ENCODE measurements at regions not wholly inside any gene's neighbourhood (a gene's known extent, or its start where the extent isn't known, plus 50 kb on each side); places are given as distances from the start of the nearest gene placed in this dataset.
"Not testable (repeated sequence)": the region's sequence is repeated elsewhere in the genome, so short reads cannot be mapped to it uniquely, and the experiment has no call there.

GRCh38 chr16:22584459-22584858 is 73.8 kb downstream of the NPIPB5 start:
- TF ChIP-seq CTCF, POLR2A (IDR thresholded peaks at IDR 0.05): not testable (repeated sequence)
